BJ (cell line): ENCODE measurements at regions not wholly inside any gene's neighbourhood (a gene's known extent, or its start where the extent isn't known, plus 50 kb on each side); places are given as distances from the start of the nearest gene placed in this dataset. TPM values are rescaled to one million over a fixed set of nuclear protein-coding genes. Genes with fewer than 3 reads are reported as not detected.

Source experiments
- CTCF ChIA-PET: fragments of 350-600 bp; formaldehyde crosslinking; extraction: SDS; loops from one replicate; lab custom pipeline; 2021; ENCODE audit warnings: antibody characterized with exemption, inconsistent platforms; lab: Yijun Ruan, JAX
- POLR2A ChIA-PET: fragments of 300-600 bp; sonication (Branson Sonifier 250); formaldehyde crosslinking; extraction: SDS; loops from one replicate; lab custom pipeline; 2021; ENCODE audit warnings: antibody characterized with exemption; lab: Charles Lee
- DNase-seq: peaks from one replicate; pipeline ENCODE4 v3.0.0-alpha.2; 2011; ENCODE audit warnings: low read depth
- H3K27me3 ChIP-seq: 2 replicates; pipeline ENCODE4 v1.6.0; 2011; ENCODE audit warnings: low read length; ENCODE audit not compliant: control insufficient read depth, insufficient read depth
- H3K36me3 ChIP-seq: 2 replicates; pipeline ENCODE4 v1.5.1; 2011; ENCODE audit warnings: low read length; ENCODE audit not compliant: control insufficient read depth, insufficient read depth
- H3K4me3 ChIP-seq: 2 replicates; pipeline ENCODE4 v1.5.1; 2011; ENCODE audit warnings: low read depth, mild to moderate bottlenecking, control low read depth, low read length
- small RNA-seq: library from RNA; depleted of rRNA; stranded (forward); fragments of <200 nt; gene quantifications from one replicate; pipeline ENCODE3, GENCODE V24; 2012; ENCODE audit warnings: low replicate concordance, low read depth; ENCODE audit not compliant: insufficient read length
- TF ChIP-seq, protein P1 (sequence below): IDR thresholded peaks from 2 replicates; pipeline ENCODE4 v1.5.1; 2011; ENCODE audit warnings: low read depth, mild to moderate bottlenecking, control low read depth, inconsistent platforms, low read length, moderate library complexity; ENCODE audit not compliant: insufficient read depth

DNA sequence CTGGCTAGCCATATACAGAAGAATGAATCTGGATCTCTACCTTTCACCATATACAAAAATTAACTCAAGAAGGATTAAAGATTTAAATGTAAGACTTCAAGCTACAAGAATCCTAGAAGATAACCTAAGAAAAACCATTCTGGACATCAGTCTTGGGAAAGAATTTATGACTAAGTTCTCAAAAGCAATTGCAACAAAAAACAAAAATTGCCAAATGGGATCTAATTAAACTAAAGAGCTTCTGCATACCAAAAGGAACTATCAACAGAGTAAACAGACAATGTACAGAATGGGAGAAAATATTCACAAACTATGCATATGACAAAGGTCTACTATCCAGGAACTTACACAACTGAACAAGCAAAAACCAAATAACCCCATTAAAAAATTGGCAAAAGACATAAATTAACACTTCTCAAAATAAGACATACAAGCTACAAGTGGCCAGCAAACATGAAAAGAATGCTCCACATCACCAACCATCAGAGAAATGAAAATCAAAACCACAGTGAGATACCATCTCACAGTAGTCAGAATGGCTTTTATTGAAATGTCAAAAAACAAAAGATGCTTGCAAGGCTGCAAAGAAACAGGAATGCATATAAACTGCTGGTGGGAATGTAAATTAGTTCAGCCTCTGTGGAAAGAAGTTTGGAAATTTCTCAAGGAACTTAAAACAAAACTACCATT lies 66.8 kb upstream of the RSPO3 start:
- CTCF ChIA-PET, result interaction anchor here (1.1 kb wide), 1 partner anchor 247 kb away, joined by 3 read pairs; no protein-coding TSS in a partner anchor
- Histone ChIP-seq H3K4me3 (no peak overlapping the region), H3K36me3 (no peaks in the 10 kb centered on the region), H3K27me3 (no peaks in the 10 kb centered on the region)
- POLR2A ChIA-PET, result no interaction called here
- DNase-seq, result peak; percentile 53
- TF ChIP-seq, protein P1, sequence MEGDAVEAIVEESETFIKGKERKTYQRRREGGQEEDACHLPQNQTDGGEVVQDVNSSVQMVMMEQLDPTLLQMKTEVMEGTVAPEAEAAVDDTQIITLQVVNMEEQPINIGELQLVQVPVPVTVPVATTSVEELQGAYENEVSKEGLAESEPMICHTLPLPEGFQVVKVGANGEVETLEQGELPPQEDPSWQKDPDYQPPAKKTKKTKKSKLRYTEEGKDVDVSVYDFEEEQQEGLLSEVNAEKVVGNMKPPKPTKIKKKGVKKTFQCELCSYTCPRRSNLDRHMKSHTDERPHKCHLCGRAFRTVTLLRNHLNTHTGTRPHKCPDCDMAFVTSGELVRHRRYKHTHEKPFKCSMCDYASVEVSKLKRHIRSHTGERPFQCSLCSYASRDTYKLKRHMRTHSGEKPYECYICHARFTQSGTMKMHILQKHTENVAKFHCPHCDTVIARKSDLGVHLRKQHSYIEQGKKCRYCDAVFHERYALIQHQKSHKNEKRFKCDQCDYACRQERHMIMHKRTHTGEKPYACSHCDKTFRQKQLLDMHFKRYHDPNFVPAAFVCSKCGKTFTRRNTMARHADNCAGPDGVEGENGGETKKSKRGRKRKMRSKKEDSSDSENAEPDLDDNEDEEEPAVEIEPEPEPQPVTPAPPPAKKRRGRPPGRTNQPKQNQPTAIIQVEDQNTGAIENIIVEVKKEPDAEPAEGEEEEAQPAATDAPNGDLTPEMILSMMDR, result no peak

DNA sequence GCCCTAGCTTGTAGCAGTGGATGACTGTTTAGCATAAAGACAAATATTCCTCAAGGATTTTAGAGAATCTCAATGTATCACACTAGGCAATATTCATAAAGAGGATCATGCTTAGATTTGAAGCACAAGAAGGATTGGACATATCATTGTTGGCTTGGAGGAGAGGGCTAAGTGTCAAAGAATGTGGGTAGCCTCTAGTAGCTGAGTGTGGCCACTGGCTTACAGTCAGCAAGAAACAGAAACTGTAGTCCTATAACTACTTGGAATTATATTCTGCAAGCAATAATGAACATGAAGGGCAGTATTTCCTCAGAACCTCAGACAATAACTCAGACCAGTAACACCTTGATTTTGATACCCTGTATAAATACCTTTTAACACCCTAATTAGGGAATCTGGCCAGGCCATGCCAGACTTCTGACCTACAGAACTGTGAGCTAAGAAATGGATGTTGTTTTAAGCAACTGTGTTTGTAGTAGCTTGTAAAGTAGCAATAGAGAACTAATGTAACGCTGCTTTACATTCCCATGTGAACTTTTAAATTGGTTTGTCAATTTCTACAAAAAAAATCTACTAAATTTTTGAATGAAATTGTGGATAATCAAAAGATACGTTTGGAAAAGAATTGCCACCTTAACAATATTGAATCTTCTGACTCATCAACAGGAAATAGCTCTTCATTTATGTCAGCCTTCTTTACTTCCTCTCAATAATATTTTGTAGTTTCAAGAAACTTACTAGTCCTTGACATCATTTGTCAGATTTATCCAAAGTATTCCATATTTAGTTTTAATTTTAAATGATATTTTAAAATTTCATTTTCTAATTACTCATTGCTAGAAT lies 65.2 kb upstream of the RSPO3 start:
- TF ChIP-seq, protein P1, result no peak
- DNase-seq, result no peak
- H3K27me3 ChIP-seq, result no peaks in the 10 kb centered on the region
- H3K4me3 ChIP-seq, result no peak overlapping the region
- POLR2A ChIA-PET, result interaction anchor here (0.5 kb wide), 1 partner anchor 1067 kb away, joined by 3 read pairs; the partner anchor contains the start of gene TRMT11
- CTCF ChIA-PET, result no interaction called here
- no peaks in the 10 kb centered on the region for H3K36me3 ChIP-seq

DNA sequence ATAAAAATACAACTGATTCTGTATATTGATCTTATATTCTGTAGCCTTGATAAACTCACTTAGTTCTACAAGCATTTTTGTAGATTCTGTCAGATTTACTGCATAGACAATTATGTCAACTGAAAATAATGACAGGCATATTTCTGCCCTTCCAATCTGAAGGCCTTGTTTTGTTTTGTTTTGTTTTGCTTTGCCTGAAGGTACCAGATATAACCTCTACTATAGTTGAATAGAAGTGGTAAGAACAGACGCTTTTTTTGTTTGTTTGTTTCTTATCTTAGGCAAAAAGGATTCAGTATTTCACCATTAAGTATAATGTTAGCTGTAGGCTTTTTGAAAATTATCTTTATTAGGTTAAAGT lies 64.6 kb upstream of the RSPO3 start:
- Histone ChIP-seq H3K27me3 (no peaks in the 10 kb centered on the region), H3K36me3 (no peaks in the 10 kb centered on the region), H3K4me3 (no peak overlapping the region)
- ChIA-PET CTCF (no interaction called here), POLR2A (no interaction called here)
- TF ChIP-seq, protein P1, result no peak
- no peak for DNase-seq

DNA sequence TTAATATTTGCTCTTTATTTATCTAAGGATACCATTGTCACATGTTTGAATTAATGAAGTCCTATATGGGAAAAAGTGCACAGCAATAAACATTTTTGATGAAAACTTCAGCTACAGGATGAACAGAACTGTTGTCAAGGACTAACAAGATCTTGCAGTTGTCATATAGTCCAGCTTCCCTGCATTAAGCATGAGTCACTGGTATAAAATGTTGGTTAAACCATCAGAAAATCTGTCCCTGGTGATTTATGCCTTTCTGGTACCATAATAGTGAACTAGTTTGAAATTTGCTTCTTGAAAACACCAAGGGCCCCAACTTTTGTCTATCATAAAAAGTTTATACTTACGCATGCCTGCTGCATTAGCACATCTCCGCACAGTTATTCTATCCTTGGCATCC lies 60.4 kb upstream of the RSPO3 start:
- ChIA-PET POLR2A (no interaction called here), CTCF (no interaction called here)
- no peak for DNase-seq
- Histone ChIP-seq H3K27me3 (no peaks in the 10 kb centered on the region), H3K4me3 (no peak overlapping the region), H3K36me3 (no peaks in the 10 kb centered on the region)
- TF ChIP-seq, protein P1, result no peak

DNA sequence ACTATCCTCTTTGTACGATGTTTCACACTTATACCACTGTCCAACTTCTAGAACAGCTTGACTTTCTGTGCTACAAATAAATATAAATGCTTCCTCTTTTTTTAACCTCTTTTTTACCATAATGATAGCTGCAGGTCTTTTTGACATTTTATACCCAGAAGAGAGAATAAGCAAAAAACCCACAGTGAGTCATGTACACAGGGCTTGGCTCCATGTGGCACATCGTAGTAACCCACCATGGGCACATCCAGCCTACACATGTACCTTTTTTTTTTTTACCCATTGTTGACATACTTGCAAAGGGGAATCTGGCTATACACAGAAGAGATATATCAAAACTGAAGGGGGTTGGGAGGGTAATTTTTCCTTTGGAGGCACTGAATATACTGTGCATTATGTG lies 59.5 kb upstream of the RSPO3 start:
- TF ChIP-seq, protein P1, result no peak
- H3K4me3 ChIP-seq, result no peak overlapping the region
- no peaks in the 10 kb centered on the region for H3K36me3 ChIP-seq
- CTCF ChIA-PET, result interaction anchor here (0.6 kb wide), 1 partner anchor 709 kb away, joined by 6 read pairs; no protein-coding TSS in a partner anchor
- POLR2A ChIA-PET, result no interaction called here
- no peaks in the 10 kb centered on the region for H3K27me3 ChIP-seq
- no peak for DNase-seq

Small RNA genes lying in the stretch of these regions (small RNA-seq; reads per million reads assigned to genes)
- not detected for gene MIR588
- gene RNU6-200P, result not detected
